K562 (cell line): ENCODE measurements at regions not wholly inside any gene's neighbourhood (a gene's known extent, or its start where the extent isn't known, plus 50 kb on each side); places are given as distances from the start of the nearest gene placed in this dataset.
A peak's percentile ranks its signal among the peaks of the same experiment; 100 is the strongest.

Experiments
- ATAC-seq: fragments of 200-7000 bp; cut with Tn5 transposase; 3 replicates; pipeline ENCODE4 v1.9.1; 2020; ENCODE audit warnings: moderate library complexity
- BruUV-seq: library from RNA; stranded (reverse); fragments of 400-500 nt; replicated peaks from 2 replicates; lab custom pipeline; 2021; lab: Mats Ljungman, UMichigan
- CTCF ChIA-PET: fragments of 300-600 bp; formaldehyde crosslinking; extraction: SDS; loops from one replicate; lab custom pipeline; 2021; ENCODE audit warnings: low intra/inter-chr PET ratio; lab: Yijun Ruan, JAX
- POLR2A ChIA-PET: fragments of 300-600, 350-650 bp; sonication (Branson Sonifier 250); formaldehyde crosslinking; extraction: SDS; loops from one replicate; lab custom pipeline; 2021; ENCODE audit warnings: antibody characterized with exemption, inconsistent platforms; lab: Yijun Ruan, JAX
- DNase-seq, 4 experiments: peaks; one replicate each; pipeline versions ENCODE4 v3.0.0 to v3.0.0-alpha.2; 2011 to 2018; ENCODE audit warnings: low spot score in 3 of 4, mixed read lengths in 3 of 4; ENCODE audit errors: extremely low read depth in 1 of 4
- FAIRE-seq: peaks from 2 replicates; lab custom pipeline; 2011; peaks lifted over from hg19 to GRCh38; lab: Jason Lieb, UNC
- H2AFZ ChIP-seq: 2 replicates; pipeline ENCODE4 v1.6.0; 2011; ENCODE audit warnings: low read depth, low read length, control low read depth, inconsistent platforms
- H3K27ac ChIP-seq: fragments of 200-600 bp; 3 replicates; pipeline ENCODE4 v1.8.0; 2011; ENCODE audit warnings: low read depth, mild to moderate bottlenecking, control low read depth, inconsistent platforms, low read length, moderate library complexity, mixed read lengths; ENCODE audit errors: extremely low read depth
- H3K27me3 ChIP-seq, 2 experiments: fragments of 300-600 bp in 1 of 2; 2 replicates in 1 of 2; 3 replicates in 1 of 2; pipeline versions ENCODE4 v1.6.0 to v1.8.0; 2011; ENCODE audit warnings: inconsistent platforms in 2 of 2, low read length in 2 of 2, mild to moderate bottlenecking in 1 of 2, mixed read lengths in 1 of 2, moderate library complexity in 1 of 2; ENCODE audit not compliant: control insufficient read depth in 2 of 2, insufficient read depth in 2 of 2
- H3K36me3 ChIP-seq: fragments of 300-600 bp; 3 replicates; pipeline ENCODE4 v1.8.0; 2011; ENCODE audit warnings: mild to moderate bottlenecking, low read length, inconsistent platforms; ENCODE audit not compliant: control insufficient read depth, insufficient read depth
- H3K4me1 ChIP-seq, 2 experiments: fragments of 200-600 bp in 1 of 2; replicated peaks in 1 of 2; 2 replicates in 1 of 2; 3 replicates in 1 of 2; pipeline versions ENCODE4 v1.5.1 to v1.8.0; 2011; ENCODE audit warnings: inconsistent platforms in 2 of 2, low read length in 2 of 2, mild to moderate bottlenecking in 1 of 2, mixed read lengths in 1 of 2, moderate library complexity in 1 of 2; ENCODE audit not compliant: control insufficient read depth in 2 of 2, insufficient read depth in 2 of 2
- H3K4me2 ChIP-seq: 2 replicates; pipeline ENCODE4 v1.6.1; 2011; ENCODE audit warnings: low read length, control low read depth, inconsistent platforms, mixed read lengths; ENCODE audit not compliant: insufficient read depth
- H3K4me3 ChIP-seq: fragments of 200-600 bp; sonication (generic), shearing (Covaris generic); 2 replicates; pipeline ENCODE4 v1.5.1; 2016; ENCODE audit warnings: control low read depth, inconsistent platforms
- H3K79me2 ChIP-seq: fragments of 200-600 bp; 3 replicates; pipeline ENCODE4 v1.8.0; 2011; ENCODE audit warnings: low read length, inconsistent platforms; ENCODE audit not compliant: control insufficient read depth, insufficient read depth
- H3K9ac ChIP-seq, 2 experiments: 2 replicates each; pipeline versions ENCODE4 v1.6.0 to v1.6.1; 2011; ENCODE audit warnings: low read depth in 2 of 2, low read length in 2 of 2, control low read depth in 1 of 2, inconsistent platforms in 1 of 2, mild to moderate bottlenecking in 1 of 2, mixed read lengths in 1 of 2; ENCODE audit not compliant: insufficient read depth in 1 of 2
- H3K9me1 ChIP-seq: one replicate; pipeline ENCODE4 v1.6.0; 2011; ENCODE audit warnings: inconsistent platforms, mild to moderate bottlenecking, low read length, moderate library complexity; ENCODE audit not compliant: control insufficient read depth, insufficient read depth
- H3K9me3 ChIP-seq: replicated peaks from 2 replicates; pipeline ENCODE4 v1.5.1; 2011; ENCODE audit warnings: low read depth, low read length, inconsistent platforms; ENCODE audit not compliant: control insufficient read depth, insufficient read depth
- H4K20me1 ChIP-seq: replicated peaks from 2 replicates; pipeline ENCODE4 v1.6.1; 2011; ENCODE audit warnings: low read length, inconsistent platforms, mixed read lengths; ENCODE audit not compliant: control insufficient read depth, insufficient read depth
- MYNN ChIP-seq, 2 experiments: sonication (generic); formaldehyde crosslinking in 1 of 2; IDR thresholded peaks; 2 replicates each; pipeline versions ENCODE4 v1.5.0 to v1.6.1; 2016 to 2020; ENCODE audit warnings: antibody characterized with exemption in 1 of 2, missing genetic modification reagents in 1 of 2
- PRPF4 ChIP-seq: fragments of 200-400 bp; formaldehyde crosslinking; IDR thresholded peaks from one replicate; pipeline ENCODE4 v1.6.1; 2017; ENCODE audit warnings: low read length, low read depth, mild to moderate bottlenecking; ENCODE audit not compliant: insufficient read depth, poor library complexity, severe bottlenecking
- RREB1 ChIP-seq: fragments of 250-450 bp; sonication (Bioruptor Pico); IDR thresholded peaks from 2 replicates; pipeline ENCODE4 v1.4.0; 2020
- SUPT5H ChIP-seq: fragments of 450-650 bp; IDR thresholded peaks from 2 replicates; pipeline ENCODE4 v1.6.1; 2016
- WGBS: fragments of 100-300 bp; shearing (Covaris generic); methylation state at CpG from one replicate; pipeline ENCODE4 v1.1.6; 2016; ENCODE audit warnings: low coverage, mixed read lengths; ENCODE audit not compliant: insufficient coverage; ENCODE audit errors: missing lambda C conversion rate; 5-methylcytosine and 5-hydroxymethylcytosine counted together
- in situ Hi-C: fragments of 300-500 bp; cut with MboI; formaldehyde crosslinking; loops from 4 replicates; pipeline ENCODE4 v1.15.0; 2018; ENCODE audit warnings: inconsistent platforms, mixed read lengths
- intact Hi-C: fragments of 100-400 bp; cut with micrococcal nuclease; formaldehyde crosslinking; loops from 2 replicates; pipeline ENCODE4 v1.14.2; 2022
- TF ChIP-seq, protein P1 (sequence below): fragments of 250-450 bp; sonication (Bioruptor Pico); IDR thresholded peaks from 2 replicates; pipeline ENCODE4 v1.8.0; 2021; ENCODE audit warnings: moderate library complexity, mild to moderate bottlenecking, inconsistent platforms
- TF ChIP-seq, protein P2 (sequence below): sonication (generic); formaldehyde crosslinking; IDR thresholded peaks from 2 replicates; pipeline ENCODE4 v1.8.0; 2022; ENCODE audit warnings: mild to moderate bottlenecking, missing genetic modification reagents

DNA sequence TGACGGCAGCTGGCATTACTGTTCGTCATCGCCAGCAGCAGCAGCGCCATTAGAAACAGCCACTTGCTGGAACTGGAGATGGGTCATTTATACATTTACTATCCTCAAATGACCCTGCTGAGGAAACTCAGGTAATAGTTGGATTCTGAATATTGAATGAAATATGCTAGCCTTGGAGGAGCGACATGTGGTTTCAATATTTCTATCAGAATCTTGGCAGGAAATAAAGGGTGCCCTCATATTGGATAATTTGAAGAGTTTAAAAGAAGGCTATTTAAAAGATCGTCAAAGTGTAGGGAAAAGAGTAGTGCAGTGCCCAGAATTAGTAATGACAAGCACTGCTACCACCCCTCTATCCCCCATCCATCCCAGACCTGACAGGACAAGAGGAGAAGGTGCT, 109.6 kb upstream of the CPM start (continued):
- TF ChIP-seq RREB1 (CRISPR knock-in tag) (no peak), MYNN (IDR thresholded peaks at IDR 0.05) (no peak), MYNN (CRISPR knock-in tag; IDR thresholded peaks at IDR 0.05) (no peak)
- TF ChIP-seq, all 486 proteins: peak for 0

DNA sequence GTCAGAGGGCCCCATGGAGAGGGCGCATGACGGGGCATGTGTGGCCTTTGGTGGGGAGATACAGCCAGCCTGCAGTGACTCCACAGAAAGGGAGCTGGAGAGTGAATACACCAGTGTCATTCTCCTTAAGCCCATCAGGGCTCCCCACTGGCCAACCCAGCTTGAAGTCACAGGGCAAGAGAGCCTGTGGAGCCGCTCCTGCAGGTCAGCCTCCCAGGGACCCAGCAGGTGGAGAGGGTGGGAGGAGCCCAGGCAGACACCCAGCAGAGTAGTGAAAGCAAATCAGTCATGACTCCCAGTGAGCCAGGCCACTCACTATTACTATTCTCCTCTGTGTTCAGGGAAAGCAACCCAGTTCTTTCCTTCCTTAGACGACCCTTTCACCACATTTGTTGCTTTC, 110.0 kb upstream of the CPM start:
- BruUV-seq, result no TSS peak

More for the DNA sequence above, 110.0 kb upstream of the CPM start:
- no peak overlapping the region for H3K9ac ChIP-seq
- H3K9me1 ChIP-seq, result no peaks in the 10 kb centered on the region
- no peak overlapping the region for H3K27ac ChIP-seq
- no peaks in the 10 kb centered on the region for H3K36me3 ChIP-seq
- H3K4me2 ChIP-seq, result no peak overlapping the region
- no peaks in the 10 kb centered on the region for H3K79me2 ChIP-seq
- no peak for FAIRE-seq
- TF ChIP-seq SUPT5H (no peak), PRPF4 (no peak)
- TF ChIP-seq, protein P1, sequence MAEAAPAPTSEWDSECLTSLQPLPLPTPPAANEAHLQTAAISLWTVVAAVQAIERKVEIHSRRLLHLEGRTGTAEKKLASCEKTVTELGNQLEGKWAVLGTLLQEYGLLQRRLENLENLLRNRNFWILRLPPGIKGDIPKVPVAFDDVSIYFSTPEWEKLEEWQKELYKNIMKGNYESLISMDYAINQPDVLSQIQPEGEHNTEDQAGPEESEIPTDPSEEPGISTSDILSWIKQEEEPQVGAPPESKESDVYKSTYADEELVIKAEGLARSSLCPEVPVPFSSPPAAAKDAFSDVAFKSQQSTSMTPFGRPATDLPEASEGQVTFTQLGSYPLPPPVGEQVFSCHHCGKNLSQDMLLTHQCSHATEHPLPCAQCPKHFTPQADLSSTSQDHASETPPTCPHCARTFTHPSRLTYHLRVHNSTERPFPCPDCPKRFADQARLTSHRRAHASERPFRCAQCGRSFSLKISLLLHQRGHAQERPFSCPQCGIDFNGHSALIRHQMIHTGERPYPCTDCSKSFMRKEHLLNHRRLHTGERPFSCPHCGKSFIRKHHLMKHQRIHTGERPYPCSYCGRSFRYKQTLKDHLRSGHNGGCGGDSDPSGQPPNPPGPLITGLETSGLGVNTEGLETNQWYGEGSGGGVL, result no peak
- TF ChIP-seq, protein P2, sequence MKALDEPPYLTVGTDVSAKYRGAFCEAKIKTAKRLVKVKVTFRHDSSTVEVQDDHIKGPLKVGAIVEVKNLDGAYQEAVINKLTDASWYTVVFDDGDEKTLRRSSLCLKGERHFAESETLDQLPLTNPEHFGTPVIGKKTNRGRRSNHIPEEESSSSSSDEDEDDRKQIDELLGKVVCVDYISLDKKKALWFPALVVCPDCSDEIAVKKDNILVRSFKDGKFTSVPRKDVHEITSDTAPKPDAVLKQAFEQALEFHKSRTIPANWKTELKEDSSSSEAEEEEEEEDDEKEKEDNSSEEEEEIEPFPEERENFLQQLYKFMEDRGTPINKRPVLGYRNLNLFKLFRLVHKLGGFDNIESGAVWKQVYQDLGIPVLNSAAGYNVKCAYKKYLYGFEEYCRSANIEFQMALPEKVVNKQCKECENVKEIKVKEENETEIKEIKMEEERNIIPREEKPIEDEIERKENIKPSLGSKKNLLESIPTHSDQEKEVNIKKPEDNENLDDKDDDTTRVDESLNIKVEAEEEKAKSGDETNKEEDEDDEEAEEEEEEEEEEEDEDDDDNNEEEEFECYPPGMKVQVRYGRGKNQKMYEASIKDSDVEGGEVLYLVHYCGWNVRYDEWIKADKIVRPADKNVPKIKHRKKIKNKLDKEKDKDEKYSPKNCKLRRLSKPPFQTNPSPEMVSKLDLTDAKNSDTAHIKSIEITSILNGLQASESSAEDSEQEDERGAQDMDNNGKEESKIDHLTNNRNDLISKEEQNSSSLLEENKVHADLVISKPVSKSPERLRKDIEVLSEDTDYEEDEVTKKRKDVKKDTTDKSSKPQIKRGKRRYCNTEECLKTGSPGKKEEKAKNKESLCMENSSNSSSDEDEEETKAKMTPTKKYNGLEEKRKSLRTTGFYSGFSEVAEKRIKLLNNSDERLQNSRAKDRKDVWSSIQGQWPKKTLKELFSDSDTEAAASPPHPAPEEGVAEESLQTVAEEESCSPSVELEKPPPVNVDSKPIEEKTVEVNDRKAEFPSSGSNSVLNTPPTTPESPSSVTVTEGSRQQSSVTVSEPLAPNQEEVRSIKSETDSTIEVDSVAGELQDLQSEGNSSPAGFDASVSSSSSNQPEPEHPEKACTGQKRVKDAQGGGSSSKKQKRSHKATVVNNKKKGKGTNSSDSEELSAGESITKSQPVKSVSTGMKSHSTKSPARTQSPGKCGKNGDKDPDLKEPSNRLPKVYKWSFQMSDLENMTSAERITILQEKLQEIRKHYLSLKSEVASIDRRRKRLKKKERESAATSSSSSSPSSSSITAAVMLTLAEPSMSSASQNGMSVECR (CRISPR knock-in tag), result no peak
- TF ChIP-seq, all 486 proteins: peak for 0
- ATAC-seq (peak; percentile 55), DNase-seq (peak in 1 of 4 experiments; percentile 5)
- POLR2A ChIA-PET, result no interaction called here
- Histone ChIP-seq H2AFZ (no peak overlapping the region), H4K20me1 (no peaks in the 10 kb centered on the region), H3K4me1 (no peaks in the 10 kb centered on the region), H3K4me3 (no peak overlapping the region), H3K9me3 (no peaks in the 10 kb centered on the region), H3K27me3 (peaks cover 2 to 15% of the 10 kb centered on the region in 2 experiments; a peak in 2 of 5 replicates)
- 0% methylated on average over 4 of the region's 4 CpGs for WGBS
- in situ Hi-C loops (no loop called here), intact Hi-C loops (no loop called here)
- CTCF ChIA-PET, result no interaction called here
